ENCODE measurements at regions not wholly inside any gene's neighbourhood (a gene's known extent, or its start where the extent isn't known, plus 50 kb on each side); places are given as distances from the start of the nearest gene placed in this dataset.

DNA sequence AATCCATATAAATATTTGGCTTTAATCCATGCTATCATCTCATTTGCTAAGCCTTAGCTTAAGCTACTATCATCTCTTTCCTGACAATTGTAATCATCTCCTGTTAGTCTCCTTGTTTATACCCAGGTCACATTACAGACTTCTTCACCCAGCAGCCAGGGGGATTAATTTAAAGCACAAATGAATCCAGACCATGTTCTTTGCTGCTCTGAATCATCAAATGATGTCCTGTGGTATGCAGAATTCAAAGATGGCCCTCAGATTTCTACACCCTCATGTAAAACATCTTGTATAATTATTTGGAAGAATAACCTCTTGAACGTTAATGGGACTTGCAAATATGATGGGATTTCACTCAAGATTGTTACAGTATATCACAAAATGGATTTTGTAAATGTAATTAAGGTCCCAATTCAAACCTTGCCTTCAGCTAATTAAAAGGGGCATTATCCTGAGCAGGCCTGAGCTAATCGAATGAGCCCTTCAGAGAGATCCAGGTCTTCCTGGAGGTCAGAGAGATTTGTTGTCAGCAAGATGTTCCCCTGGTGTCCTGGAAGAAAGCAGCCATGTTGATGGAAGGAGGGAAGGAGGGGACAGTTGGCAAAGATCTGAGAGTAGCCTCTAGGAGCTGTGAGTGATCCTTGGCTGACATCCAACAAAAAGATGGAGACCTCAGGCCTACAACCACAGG is 241.1 kb upstream of the MMADHC start:
- TF ChIP-seq CTCF (IDR thresholded peaks at IDR 0.05) (no peak), POLR2A (IDR thresholded peaks at IDR 0.05) (no peak)
